Type B pancreatic cell (in vitro differentiated cells): ENCODE measurements at regions not wholly inside any gene's neighbourhood (a gene's known extent, or its start where the extent isn't known, plus 50 kb on each side); places are given as distances from the start of the nearest gene placed in this dataset.

Experiments used
- DNase-seq: peaks from one replicate; pipeline ENCODE4 v3.0.0; 2021; ENCODE audit warnings: mixed read lengths; ENCODE audit not compliant: unreplicated experiment; ENCODE audit errors: extremely low spot score
- H3K27ac Mint-ChIP-seq: 2 replicates; pipeline ENCODE4 v1.8.0; 2021; ENCODE audit warnings: mild to moderate bottlenecking, mixed read lengths
- H3K27me3 Mint-ChIP-seq: 2 replicates; pipeline ENCODE4 v1.8.0; 2021; ENCODE audit warnings: mixed read lengths
- H3K36me3 Mint-ChIP-seq: 2 replicates; pipeline ENCODE4 v1.8.0; 2021; ENCODE audit warnings: mixed read lengths
- H3K4me1 Mint-ChIP-seq: one replicate; pipeline ENCODE4 v1.8.0; 2021; ENCODE audit warnings: mixed read lengths; ENCODE audit not compliant: unreplicated experiment
- H3K4me3 Mint-ChIP-seq: 2 replicates; pipeline ENCODE4 v1.8.0; 2021; ENCODE audit warnings: mild to moderate bottlenecking, mixed read lengths
- H3K9me3 Mint-ChIP-seq: 2 replicates; pipeline ENCODE4 v1.8.0; 2021; ENCODE audit warnings: mixed read lengths
- CTCF ChIP-seq: fragments of 200-600 bp; sonication (generic); conservative IDR thresholded peaks from 2 replicates; pipeline ENCODE4 v1.5.0; 2021; ENCODE audit warnings: antibody characterized with exemption, mild to moderate bottlenecking

GRCh38 chr3:72317491-72317890 is 530.8 kb downstream of the SHQ1 start:
- Mint-ChIP-seq H3K27ac (no peak overlapping the region), H3K36me3 (no peaks in the 10 kb centered on the region), H3K4me1 (peaks cover 23% of the 10 kb centered on the region), H3K9me3 (no peaks in the 10 kb centered on the region), H3K4me3 (no peak overlapping the region), H3K27me3 (peaks cover 3% of the 10 kb centered on the region)
- TF ChIP-seq CTCF: no peak
- DNase-seq: no peak

GRCh38 chr3:72316501-72317279 is 531.6 kb downstream of the SHQ1 start:
- H3K4me3 Mint-ChIP-seq: no peak overlapping the region
- no peak for DNase-seq
- peak overlapping the region; percentile 43 for H3K27ac Mint-ChIP-seq
- H3K27me3 Mint-ChIP-seq: peaks cover 3% of the 10 kb centered on the region
- no peak for TF ChIP-seq CTCF
- H3K36me3 Mint-ChIP-seq: no peaks in the 10 kb centered on the region
- H3K4me1 Mint-ChIP-seq: peaks cover 23% of the 10 kb centered on the region
- no peaks in the 10 kb centered on the region for H3K9me3 Mint-ChIP-seq

- Mint-ChIP-seq H3K4me3 (no peak overlapping the region), H3K4me1 (peaks cover 39% of the 10 kb centered on the region), H3K27ac (no peak overlapping the region), H3K9me3 (no peaks in the 10 kb centered on the region), H3K27me3 (peaks cover 7% of the 10 kb centered on the region), H3K36me3 (no peaks in the 10 kb centered on the region)
- TF ChIP-seq CTCF: no peak
- no peak for DNase-seq
These were observed 528.4 kb upstream of the PROK2 start for GRCh38 chr3:72313308-72313707.

- no peak for TF ChIP-seq CTCF
- Mint-ChIP-seq H3K4me1 (peaks cover 37% of the 10 kb centered on the region), H3K9me3 (no peaks in the 10 kb centered on the region), H3K27ac (no peak overlapping the region), H3K4me3 (no peak overlapping the region), H3K36me3 (no peaks in the 10 kb centered on the region), H3K27me3 (peaks cover 7% of the 10 kb centered on the region)
- no peak for DNase-seq
These were observed 527.4 kb upstream of the PROK2 start for GRCh38 chr3:72312339-72312738.

GRCh38 chr3:72311425-72311824 is 526.5 kb upstream of the PROK2 start:
- Mint-ChIP-seq H3K4me1 (peaks cover 41% of the 10 kb centered on the region), H3K27me3 (peaks cover 11% of the 10 kb centered on the region), H3K36me3 (no peaks in the 10 kb centered on the region), H3K4me3 (peak overlapping the region; percentile 45), H3K27ac (no peak overlapping the region), H3K9me3 (no peaks in the 10 kb centered on the region)
- TF ChIP-seq CTCF: no peak
- no peak for DNase-seq
